HepG2 (cell line): ENCODE measurements at regions not wholly inside any gene's neighbourhood (a gene's known extent, or its start where the extent isn't known, plus 50 kb on each side); places are given as distances from the start of the nearest gene placed in this dataset.

ENCODE experiments used
- ATF7 ChIP-seq, 2 experiments: fragments of 450-650 bp in 1 of 2; sonication (generic) in 1 of 2; formaldehyde crosslinking in 1 of 2; IDR thresholded peaks; 2 replicates each; pipeline versions ENCODE4 v1.4.0 to v1.6.1; 2016 to 2020; ENCODE audit warnings: antibody characterized with exemption in 1 of 2, mild to moderate bottlenecking in 1 of 2, missing genetic modification reagents in 1 of 2
- DNMT3B ChIP-seq: conservative IDR thresholded peaks from 2 replicates; pipeline ENCODE4 v1.6.1; 2016; ENCODE audit warnings: missing biosample characterization, control low read depth
- GATAD1 ChIP-seq: IDR thresholded peaks from 2 replicates; pipeline ENCODE4 v1.6.1; 2016; ENCODE audit warnings: missing genetic modification reagents, missing compliant biosample characterization
- MBD4 ChIP-seq: IDR thresholded peaks from 2 replicates; pipeline ENCODE4 v1.6.1; 2012; ENCODE audit warnings: low read length, inconsistent platforms, borderline replicate concordance
- NFYC ChIP-seq: IDR thresholded peaks from 2 replicates; pipeline ENCODE4 v1.6.1; 2016; ENCODE audit warnings: missing genetic modification reagents, missing compliant biosample characterization
- RXRB ChIP-seq: IDR thresholded peaks from 2 replicates; pipeline ENCODE4 v1.6.1; 2016; ENCODE audit warnings: borderline replicate concordance, missing genetic modification reagents, missing compliant biosample characterization
- SAP130 ChIP-seq: IDR thresholded peaks from 2 replicates; pipeline ENCODE4 v1.6.1; 2016; ENCODE audit warnings: low read depth
- SCMH1 ChIP-seq: sonication (generic); formaldehyde crosslinking; IDR thresholded peaks from 2 replicates; pipeline ENCODE4 v1.9.0; 2021; ENCODE audit warnings: missing genetic modification reagents, mild to moderate bottlenecking, borderline replicate concordance
- TARDBP ChIP-seq: sonication (generic); formaldehyde crosslinking; IDR thresholded peaks from 2 replicates; pipeline ENCODE4 v1.8.0; 2022; ENCODE audit warnings: mild to moderate bottlenecking, missing genetic modification reagents
- ZMAT3 ChIP-seq: sonication (generic); formaldehyde crosslinking; conservative IDR thresholded peaks from 2 replicates; pipeline ENCODE4 v1.7.0; 2021; ENCODE audit warnings: missing genetic modification reagents
- ZNF558 ChIP-seq: sonication (generic); formaldehyde crosslinking; IDR thresholded peaks from 2 replicates; pipeline ENCODE4 v1.9.0; 2022; ENCODE audit warnings: mild to moderate bottlenecking, missing genetic modification reagents, borderline replicate concordance
- ZNF598 ChIP-seq: sonication (generic); formaldehyde crosslinking; IDR thresholded peaks from 2 replicates; pipeline ENCODE4 v1.5.1; 2020; ENCODE audit warnings: mild to moderate bottlenecking, missing genetic modification reagents, borderline replicate concordance
- ZNF777 ChIP-seq: sonication (generic); formaldehyde crosslinking; IDR thresholded peaks from 2 replicates; pipeline ENCODE4 v1.4.0; 2020; ENCODE audit warnings: missing genetic modification reagents
- ZSCAN31 ChIP-seq: sonication (generic); formaldehyde crosslinking; IDR thresholded peaks from 2 replicates; pipeline ENCODE4 v1.5.0; 2020; ENCODE audit warnings: low read depth, mild to moderate bottlenecking, missing genetic modification reagents
- TF ChIP-seq, protein P1 (sequence below): IDR thresholded peaks from 2 replicates; pipeline ENCODE4 v1.6.1; 2016; ENCODE audit warnings: missing biosample characterization, missing genetic modification reagents, low read depth
- TF ChIP-seq, protein P2 (sequence below): sonication (generic); formaldehyde crosslinking; IDR thresholded peaks from 2 replicates; pipeline ENCODE4 v1.5.1; 2020; ENCODE audit warnings: missing genetic modification reagents, mild to moderate bottlenecking, borderline replicate concordance
- TF ChIP-seq, protein P3 (sequence below): sonication (generic); formaldehyde crosslinking; IDR thresholded peaks from 2 replicates; pipeline ENCODE4 v1.4.0; 2020; ENCODE audit warnings: missing genetic modification reagents
- TF ChIP-seq, protein P4 (sequence below): sonication (generic); formaldehyde crosslinking; IDR thresholded peaks from 2 replicates; pipeline ENCODE4 v1.8.0; 2022; ENCODE audit warnings: mild to moderate bottlenecking, missing genetic modification reagents
- TF ChIP-seq, protein P5 (sequence below): sonication (generic); formaldehyde crosslinking; IDR thresholded peaks from 2 replicates; pipeline ENCODE4 v1.5.1; 2020; ENCODE audit warnings: mild to moderate bottlenecking, missing genetic modification reagents, moderate library complexity
- TF ChIP-seq, protein P6 (sequence below): conservative IDR thresholded peaks from 2 replicates; pipeline ENCODE4 v1.6.1; 2018; ENCODE audit warnings: missing genetic modification reagents
- TF ChIP-seq, protein P7 (sequence below): sonication (generic); formaldehyde crosslinking; IDR thresholded peaks from 2 replicates; pipeline ENCODE4 v1.8.1; 2023; ENCODE audit warnings: mild to moderate bottlenecking, missing genetic modification reagents, borderline replicate concordance

DNA sequence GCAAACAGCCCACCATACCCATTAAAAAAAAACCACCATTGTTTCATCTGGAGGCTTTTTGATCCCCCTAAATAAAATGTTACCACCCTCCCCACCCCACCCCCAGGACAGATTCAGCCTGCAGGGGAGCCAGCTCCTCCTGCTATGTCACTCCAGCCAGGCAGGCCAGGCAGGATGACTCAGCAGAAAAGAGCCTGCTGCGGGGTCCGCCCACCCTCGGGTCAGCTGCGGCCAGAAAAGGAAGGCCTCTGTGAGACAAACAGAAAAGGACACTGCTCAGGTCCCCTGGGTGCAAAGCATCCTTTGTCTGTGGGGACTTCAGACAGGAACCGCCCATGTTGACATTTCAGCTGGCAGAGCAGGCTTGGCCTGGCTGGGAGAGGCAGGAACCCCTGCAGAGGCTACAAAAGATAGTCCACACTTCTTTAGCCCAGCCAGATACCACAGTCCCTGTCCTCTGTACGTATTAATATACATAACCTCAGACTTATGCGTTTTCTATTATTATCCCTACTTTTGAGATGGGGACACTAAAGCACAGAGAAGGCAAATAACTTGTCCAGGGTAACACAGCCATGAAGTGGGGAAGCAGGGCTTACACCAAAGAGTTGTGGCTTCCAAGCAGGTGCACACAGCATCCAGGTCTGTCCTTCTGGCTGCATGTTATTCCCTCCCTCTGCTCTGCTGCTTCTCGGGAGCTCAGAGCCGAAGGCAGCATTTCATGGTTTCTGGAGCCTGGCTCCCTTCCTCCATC, 147.7 kb downstream of the CPEB2 start (continued):
- TF ChIP-seq, protein P1, sequence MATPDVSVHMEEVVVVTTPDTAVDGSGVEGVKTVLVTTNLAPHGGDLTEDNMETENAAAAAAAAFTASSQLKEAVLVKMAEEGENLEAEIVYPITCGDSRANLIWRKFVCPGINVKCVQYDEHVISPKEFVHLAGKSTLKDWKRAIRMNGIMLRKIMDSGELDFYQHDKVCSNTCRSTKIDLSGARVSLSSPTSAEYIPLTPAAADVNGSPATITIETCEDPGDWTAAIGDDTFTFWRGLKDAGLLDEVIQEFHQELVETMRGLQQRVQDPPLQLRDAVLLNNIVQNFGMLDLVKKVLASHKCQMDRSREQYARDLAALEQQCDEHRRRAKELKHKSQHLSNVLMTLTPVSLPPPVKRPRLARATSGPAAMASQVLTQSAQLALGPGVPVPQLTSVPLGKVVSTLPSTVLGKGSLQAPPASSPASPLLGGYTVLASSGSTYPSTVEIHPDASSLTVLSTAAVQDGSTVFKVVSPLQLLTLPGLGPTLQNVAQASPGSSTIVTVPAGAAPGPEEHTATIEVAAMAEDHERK (CRISPR knock-in tag): no peak
- TF ChIP-seq, protein P2, sequence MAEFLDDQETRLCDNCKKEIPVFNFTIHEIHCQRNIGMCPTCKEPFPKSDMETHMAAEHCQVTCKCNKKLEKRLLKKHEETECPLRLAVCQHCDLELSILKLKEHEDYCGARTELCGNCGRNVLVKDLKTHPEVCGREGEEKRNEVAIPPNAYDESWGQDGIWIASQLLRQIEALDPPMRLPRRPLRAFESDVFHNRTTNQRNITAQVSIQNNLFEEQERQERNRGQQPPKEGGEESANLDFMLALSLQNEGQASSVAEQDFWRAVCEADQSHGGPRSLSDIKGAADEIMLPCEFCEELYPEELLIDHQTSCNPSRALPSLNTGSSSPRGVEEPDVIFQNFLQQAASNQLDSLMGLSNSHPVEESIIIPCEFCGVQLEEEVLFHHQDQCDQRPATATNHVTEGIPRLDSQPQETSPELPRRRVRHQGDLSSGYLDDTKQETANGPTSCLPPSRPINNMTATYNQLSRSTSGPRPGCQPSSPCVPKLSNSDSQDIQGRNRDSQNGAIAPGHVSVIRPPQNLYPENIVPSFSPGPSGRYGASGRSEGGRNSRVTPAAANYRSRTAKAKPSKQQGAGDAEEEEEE (CRISPR knock-in tag): no peak
- TF ChIP-seq RXRB (CRISPR knock-in tag) (peak; percentile 84), ZNF558 (CRISPR knock-in tag) (no peak), ATF7 (IDR thresholded peaks at IDR 0.05) (no peak), ATF7 (CRISPR knock-in tag; IDR thresholded peaks at IDR 0.05) (no peak), SAP130 (peak; percentile 75), NFYC (CRISPR knock-in tag) (no peak), MBD4 (no peak), ZNF777 (CRISPR knock-in tag) (no peak), ZMAT3 (CRISPR knock-in tag) (no peak), GATAD1 (CRISPR knock-in tag) (0 out of 2 replicates have a peak, but pooled peaks have one; percentile 31), ZNF598 (no peak), ZSCAN31 (CRISPR knock-in tag) (no peak), DNMT3B (CRISPR knock-in tag) (no peak), TARDBP (CRISPR knock-in tag) (peak; percentile 43; the same call in 1 of the 2 replicates), SCMH1 (CRISPR knock-in tag) (no peak)
- TF ChIP-seq, protein P3, sequence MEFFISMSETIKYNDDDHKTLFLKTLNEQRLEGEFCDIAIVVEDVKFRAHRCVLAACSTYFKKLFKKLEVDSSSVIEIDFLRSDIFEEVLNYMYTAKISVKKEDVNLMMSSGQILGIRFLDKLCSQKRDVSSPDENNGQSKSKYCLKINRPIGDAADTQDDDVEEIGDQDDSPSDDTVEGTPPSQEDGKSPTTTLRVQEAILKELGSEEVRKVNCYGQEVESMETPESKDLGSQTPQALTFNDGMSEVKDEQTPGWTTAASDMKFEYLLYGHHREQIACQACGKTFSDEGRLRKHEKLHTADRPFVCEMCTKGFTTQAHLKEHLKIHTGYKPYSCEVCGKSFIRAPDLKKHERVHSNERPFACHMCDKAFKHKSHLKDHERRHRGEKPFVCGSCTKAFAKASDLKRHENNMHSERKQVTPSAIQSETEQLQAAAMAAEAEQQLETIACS (CRISPR knock-in tag): no peak
- TF ChIP-seq, protein P4, sequence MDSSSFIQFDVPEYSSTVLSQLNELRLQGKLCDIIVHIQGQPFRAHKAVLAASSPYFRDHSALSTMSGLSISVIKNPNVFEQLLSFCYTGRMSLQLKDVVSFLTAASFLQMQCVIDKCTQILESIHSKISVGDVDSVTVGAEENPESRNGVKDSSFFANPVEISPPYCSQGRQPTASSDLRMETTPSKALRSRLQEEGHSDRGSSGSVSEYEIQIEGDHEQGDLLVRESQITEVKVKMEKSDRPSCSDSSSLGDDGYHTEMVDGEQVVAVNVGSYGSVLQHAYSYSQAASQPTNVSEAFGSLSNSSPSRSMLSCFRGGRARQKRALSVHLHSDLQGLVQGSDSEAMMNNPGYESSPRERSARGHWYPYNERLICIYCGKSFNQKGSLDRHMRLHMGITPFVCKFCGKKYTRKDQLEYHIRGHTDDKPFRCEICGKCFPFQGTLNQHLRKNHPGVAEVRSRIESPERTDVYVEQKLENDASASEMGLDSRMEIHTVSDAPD (CRISPR knock-in tag): no peak
- TF ChIP-seq, protein P5, sequence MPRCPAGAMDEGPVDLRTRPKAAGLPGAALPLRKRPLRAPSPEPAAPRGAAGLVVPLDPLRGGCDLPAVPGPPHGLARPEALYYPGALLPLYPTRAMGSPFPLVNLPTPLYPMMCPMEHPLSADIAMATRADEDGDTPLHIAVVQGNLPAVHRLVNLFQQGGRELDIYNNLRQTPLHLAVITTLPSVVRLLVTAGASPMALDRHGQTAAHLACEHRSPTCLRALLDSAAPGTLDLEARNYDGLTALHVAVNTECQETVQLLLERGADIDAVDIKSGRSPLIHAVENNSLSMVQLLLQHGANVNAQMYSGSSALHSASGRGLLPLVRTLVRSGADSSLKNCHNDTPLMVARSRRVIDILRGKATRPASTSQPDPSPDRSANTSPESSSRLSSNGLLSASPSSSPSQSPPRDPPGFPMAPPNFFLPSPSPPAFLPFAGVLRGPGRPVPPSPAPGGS: no peak
- TF ChIP-seq, protein P6, sequence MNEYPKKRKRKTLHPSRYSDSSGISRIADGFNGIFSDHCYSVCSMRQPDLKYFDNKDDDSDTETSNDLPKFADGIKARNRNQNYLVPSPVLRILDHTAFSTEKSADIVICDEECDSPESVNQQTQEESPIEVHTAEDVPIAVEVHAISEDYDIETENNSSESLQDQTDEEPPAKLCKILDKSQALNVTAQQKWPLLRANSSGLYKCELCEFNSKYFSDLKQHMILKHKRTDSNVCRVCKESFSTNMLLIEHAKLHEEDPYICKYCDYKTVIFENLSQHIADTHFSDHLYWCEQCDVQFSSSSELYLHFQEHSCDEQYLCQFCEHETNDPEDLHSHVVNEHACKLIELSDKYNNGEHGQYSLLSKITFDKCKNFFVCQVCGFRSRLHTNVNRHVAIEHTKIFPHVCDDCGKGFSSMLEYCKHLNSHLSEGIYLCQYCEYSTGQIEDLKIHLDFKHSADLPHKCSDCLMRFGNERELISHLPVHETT (CRISPR knock-in tag): no peak
- TF ChIP-seq, protein P7, sequence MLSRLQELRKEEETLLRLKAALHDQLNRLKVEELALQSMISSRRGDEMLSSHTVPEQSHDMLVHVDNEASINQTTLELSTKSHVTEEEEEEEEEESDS (CRISPR knock-in tag): no peak
